Left colon (tissue), 2 donors: ENCODE measurements at regions not wholly inside any gene's neighbourhood (a gene's known extent, or its start where the extent isn't known, plus 50 kb on each side); places are given as distances from the start of the nearest gene placed in this dataset.

ENCODE experiments used
- ATAC-seq: fragments of 200-7000 bp; cut with Tn5 transposase; one replicate; pipeline ENCODE4 v1.9.1; 2020; ENCODE audit warnings: mild to moderate bottlenecking, moderate library complexity
- DNase-seq, 2 donors: peaks; one replicate each; pipeline ENCODE4 v3.0.0-alpha.2; 2020
- intact Hi-C, 2 donors: fragments of 100-400 bp; cut with DNase I in 1 of 2; cut with micrococcal nuclease in 1 of 2; formaldehyde crosslinking; loops; one replicate each; pipeline versions ENCODE4 v1.11.2 to v1.14.0; 2022; cut with DNase I, micrococcal nuclease
- donor health status: DM: no; HTN: no; CAD: no.
- donor health status: DM: yes; HTN: yes; CAD: no.

DNA sequence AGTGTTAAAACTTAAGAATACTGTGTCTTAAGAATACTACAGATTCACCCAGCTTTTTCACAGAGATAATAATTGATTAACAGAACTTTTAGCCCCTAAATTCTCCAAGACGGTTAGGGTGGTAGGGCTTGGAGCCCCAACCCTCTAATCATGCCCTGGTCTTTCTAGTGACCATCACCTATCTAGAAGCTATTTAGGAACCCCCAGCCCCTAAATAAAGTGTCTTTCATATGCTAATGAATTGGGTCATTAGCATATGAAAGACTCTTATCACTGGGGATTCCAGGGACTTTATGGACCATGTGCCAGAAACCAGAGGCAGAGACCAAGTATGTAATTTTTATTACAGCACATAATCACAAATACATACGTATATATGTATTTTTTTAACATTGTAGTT, 999.7 kb upstream of the RAG2 start:
- ATAC-seq (no peak), DNase-seq (no peak)
- intact Hi-C loops, result no loop called here

GRCh38 chr11:37595845-37596244, 997.8 kb upstream of the RAG2 start:
- DNase-seq (no peak), ATAC-seq (no peak)
- intact Hi-C loops, result no loop called here

- ATAC-seq (no peak), DNase-seq (no peak)
- intact Hi-C loops, result no loop called here
Observed at GRCh38 chr11:37574361-37574760, 976.3 kb upstream of the RAG2 start.

- DNase-seq (no peak), ATAC-seq (no peak)
- intact Hi-C loops, result no loop called here
Observed at GRCh38 chr11:37572491-37573171, 974.6 kb upstream of the RAG2 start.

DNA sequence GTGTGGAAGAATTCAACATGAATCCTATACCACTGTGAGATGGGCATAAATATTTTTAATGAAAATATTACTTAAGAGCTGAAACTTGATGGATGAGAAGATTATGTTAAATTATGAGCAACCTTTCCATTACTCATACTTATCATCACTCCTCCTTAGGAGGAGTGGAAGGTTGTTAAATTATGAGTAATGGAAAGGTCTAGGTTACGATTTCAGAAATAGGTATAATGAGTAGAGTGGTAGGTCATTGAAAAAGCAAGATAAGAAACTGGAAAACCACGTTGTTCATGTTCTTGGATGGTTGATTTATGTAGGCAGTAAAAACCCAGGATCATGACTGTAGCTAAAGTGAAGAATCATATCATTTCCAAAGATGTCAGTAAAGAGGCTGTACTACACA, 973.2 kb upstream of the RAG2 start:
- DNase-seq, result no peak
- no peak for ATAC-seq
- intact Hi-C loops, result no loop called here

DNA sequence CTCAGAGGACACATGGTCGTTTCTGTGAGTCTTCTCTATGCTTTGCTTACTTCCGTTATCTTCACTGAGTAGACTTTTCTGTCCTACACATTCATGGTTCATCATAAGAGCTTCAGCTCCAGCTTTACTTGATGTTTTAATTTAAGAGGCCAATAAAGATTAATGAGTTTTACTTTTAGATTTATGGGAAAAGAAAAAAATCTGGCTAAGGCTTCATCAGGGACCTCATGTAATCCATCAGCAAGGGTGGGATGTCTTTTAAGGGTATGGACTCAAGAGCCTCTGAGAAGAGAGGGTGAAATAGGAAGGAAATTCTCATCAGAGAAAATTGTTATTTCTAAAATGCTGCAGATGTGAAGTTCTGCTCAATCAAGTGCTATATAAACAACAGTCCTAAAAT, 963.0 kb upstream of the RAG2 start:
- no peak for ATAC-seq
- no peak for DNase-seq

GRCh38 chr11:37560346-37560745, 962.3 kb upstream of the RAG2 start:
- ATAC-seq (no peak), DNase-seq (no peak)
- intact Hi-C loops, result no loop called here

More for the DNA sequence above, 963.0 kb upstream of the RAG2 start:
- intact Hi-C loops, result no loop called here

GRCh38 chr11:37558619-37559210, 960.7 kb upstream of the RAG2 start:
- intact Hi-C loops, result no loop called here
- DNase-seq, result no peak
- no peak for ATAC-seq

DNA sequence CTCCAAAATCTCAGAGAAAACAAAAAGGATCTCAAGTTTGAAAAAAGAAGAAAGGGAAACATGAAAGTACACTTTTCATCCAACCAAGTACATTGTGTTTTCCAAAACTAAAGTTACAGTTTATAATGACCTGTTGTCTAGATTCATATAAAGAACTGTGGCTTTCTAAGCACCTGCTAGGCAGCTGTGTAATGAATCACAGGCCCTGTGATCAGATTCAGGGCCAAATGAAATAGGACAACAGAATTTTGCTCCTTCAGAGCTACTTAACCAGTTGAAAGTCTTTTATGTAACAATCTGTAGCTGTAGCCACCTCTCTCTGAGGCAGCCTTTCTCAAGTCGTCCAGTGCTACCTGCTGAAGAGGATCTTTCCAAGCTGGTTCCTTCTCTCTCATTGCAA, 960.0 kb upstream of the RAG2 start:
- intact Hi-C loops, result no loop called here
- ATAC-seq (no peak), DNase-seq (no peak)

DNA sequence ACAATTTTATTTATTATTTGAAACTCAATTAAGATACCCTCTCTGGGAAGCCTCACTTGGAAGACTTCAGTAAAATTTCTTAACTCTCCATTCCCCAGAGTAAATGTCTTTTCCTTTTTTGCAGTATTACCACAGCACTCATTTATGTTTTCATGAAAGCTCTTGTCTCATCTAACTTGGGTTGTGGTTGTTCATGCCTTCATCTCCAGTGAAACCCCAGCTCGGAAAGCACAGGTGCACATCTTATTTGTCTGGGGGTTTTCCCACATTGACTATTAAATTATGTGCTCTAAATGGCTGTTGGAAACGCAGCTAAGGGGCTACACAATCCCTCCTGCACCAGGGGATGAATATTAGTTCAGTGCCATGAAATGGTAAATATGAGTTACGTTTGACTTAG, 954.2 kb upstream of the RAG2 start:
- DNase-seq (no peak), ATAC-seq (no peak)
- intact Hi-C loops, result no loop called here

DNA sequence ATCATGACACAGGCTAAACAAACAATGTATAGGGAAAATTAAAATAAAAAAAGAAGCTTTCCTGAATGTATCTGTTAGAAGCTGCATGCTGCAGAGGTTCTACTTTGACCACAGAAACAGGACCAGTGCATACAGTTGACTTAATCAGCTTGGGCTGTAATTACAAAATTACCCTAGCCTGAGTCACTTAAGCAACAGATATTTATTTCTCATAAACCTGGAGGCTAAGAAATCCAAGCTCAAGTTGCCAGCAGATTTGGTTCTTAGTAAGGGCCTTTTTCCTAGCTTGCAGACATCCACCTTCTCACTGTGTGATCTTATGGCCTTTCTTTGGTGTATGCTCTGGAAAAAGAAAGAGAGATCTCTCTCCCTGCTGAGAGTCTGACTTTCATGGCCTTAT, 946.5 kb upstream of the RAG2 start:
- no peak for ATAC-seq
- no peak for DNase-seq
- intact Hi-C loops, result no loop called here

GRCh38 chr11:37533830-37534229, 935.8 kb upstream of the RAG2 start:
- ATAC-seq, result no peak
- intact Hi-C loops, result no loop called here
- DNase-seq, result no peak

- DNase-seq (no peak), ATAC-seq (no peak)
- intact Hi-C loops, result no loop called here
Observed at GRCh38 chr11:37533087-37533486, 935.1 kb upstream of the RAG2 start.

DNA sequence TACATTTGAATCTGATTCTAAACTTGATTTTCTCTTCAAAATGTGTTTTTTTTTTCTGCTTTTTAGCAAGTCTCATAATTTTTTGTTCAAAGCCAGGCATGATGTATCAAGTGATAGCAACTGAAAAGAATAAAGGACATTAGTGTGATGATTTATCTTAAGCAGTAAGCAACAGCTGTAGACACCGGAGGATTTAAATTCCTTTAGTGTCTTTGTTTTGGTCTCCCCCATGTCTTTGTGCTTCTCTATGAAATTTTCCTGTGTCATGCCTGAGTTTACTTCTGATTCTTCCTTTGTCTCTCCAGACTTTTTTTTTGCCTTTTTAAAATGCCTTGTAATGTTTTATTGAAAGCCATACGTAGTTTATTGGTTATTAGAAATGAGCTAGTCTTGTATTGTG, 934.2 kb upstream of the RAG2 start:
- DNase-seq (no peak), ATAC-seq (no peak)
- intact Hi-C loops, result no loop called here

DNA sequence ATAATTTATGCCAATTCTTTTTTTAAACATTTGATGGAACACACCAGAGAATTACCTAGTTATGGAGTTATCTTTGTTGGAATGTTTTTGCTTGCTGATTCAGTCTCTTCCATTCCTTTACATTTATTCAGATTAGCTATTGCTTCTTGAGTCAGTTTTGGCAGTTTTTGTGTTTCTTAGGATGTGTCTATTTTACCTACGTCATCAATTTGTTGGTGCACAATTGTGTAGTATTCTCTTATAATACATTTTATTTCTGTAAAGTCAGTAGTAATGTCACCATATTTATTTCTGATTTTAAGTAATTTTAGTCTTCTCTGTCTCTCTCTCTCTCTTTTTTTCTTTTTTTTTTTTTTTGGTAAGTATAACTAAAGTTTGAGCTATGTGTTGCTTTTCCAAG, 929.5 kb upstream of the RAG2 start:
- ATAC-seq (no peak), DNase-seq (no peak)
- intact Hi-C loops, result no loop called here

DNA sequence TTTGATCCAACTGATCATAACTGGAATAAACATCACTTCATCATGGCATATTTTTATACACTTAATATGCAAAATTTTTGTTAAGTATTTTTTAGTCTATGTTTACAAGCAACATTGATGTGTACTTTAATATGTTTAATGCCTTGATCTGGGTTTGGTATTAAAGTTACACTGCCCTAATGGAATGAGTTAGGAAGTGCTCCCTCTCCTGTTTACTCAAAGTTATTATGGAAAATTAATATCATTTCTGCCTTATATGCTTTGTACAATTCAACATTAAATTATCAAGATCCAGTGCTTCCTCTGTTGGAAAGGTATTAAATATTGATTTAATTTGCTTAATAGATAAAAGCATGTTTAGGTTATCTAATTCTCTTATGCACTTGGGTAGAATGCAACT, 927.3 kb upstream of the RAG2 start:
- ATAC-seq, result no peak
- no peak for DNase-seq
- intact Hi-C loops, result no loop called here

GRCh38 chr11:37519781-37520180, 921.7 kb upstream of the RAG2 start:
- intact Hi-C loops, result no loop called here
- ATAC-seq, result no peak
- no peak for DNase-seq

DNA sequence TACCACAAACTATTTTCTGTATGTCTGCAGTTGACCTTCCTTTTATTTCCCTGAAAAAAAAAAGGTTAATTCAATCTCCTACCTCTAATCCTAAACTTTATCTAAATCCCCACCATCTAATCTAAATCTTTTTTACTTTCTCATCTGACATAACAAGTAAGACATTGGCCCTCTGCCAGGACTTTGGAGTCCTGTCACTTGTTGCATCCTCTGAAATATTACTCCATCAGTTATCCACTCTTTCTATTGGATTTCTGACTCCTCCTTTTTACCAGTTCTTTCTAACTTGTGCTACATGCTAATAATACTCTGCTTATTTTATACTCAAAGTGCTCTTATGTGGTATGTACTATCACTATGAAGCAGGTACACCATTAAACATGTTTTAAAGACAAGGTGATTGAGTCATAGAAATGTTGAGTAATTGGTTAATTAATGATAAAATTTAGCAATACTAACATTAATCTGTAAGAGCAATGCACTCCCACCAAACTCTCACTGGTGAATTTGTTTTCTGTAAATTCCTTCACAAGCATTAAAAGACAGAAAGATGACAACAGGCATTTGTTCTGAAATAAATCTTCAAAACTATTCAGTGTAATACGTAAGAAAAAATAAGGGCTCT, 914.2 kb upstream of the RAG2 start:
- no peak for ATAC-seq
- intact Hi-C loops, result no loop called here

DNA sequence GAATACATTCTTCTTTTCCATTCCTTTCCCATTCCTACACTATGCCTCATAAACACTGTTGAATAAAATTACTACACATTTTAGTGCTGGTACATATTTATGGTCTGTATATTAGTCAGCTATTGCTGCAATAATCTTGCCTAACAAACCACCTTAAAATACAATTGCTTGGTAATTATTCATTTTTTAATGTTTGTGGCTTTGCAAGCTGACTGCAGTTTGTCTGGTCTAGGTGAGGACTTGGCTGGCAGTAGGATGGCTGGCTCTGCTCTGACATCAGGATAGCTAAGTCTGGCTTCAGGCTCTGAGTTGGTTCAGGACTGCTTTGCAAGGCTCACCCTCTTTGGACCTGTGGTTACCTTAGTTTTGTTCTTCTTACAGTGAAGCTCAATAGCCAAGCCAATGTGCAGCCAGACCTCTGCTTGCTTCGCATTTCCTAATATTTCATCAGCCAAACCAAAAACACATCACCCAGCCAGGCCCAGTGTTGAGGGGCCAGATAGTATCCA, 913.4 kb upstream of the RAG2 start:
- ATAC-seq (no peak), DNase-seq (no peak)
- intact Hi-C loops, result no loop called here

More for the DNA sequence above, 914.2 kb upstream of the RAG2 start:
- no peak for DNase-seq

DNA sequence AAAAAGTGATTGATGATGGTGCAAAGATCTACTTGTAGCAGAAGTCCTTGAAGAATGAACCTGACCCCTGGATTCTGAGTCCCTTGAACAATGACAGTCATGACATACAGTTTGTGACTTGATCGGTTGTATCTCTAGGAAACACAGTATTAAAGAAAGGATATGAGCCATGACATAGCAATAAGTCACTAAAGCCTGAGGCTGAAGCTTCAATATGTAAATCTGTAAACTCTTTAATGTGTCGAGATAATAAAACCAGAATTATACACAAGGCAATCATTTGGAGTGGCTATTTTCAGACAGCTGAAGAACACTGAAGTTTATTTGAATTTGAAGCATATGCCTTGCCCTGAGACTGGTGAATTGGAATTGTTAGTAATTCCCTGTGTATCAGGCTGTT, 911.5 kb upstream of the RAG2 start:
- DNase-seq (no peak), ATAC-seq (no peak)
- intact Hi-C loops, result no loop called here

GRCh38 chr11:37506531-37506930, 908.5 kb upstream of the RAG2 start:
- DNase-seq, result no peak
- ATAC-seq, result no peak
- intact Hi-C loops, result no loop called here
